HEK293 (cell line): ENCODE measurements at regions not wholly inside any gene's neighbourhood (a gene's known extent, or its start where the extent isn't known, plus 50 kb on each side); places are given as distances from the start of the nearest gene placed in this dataset.

Source experiments
- CTCF ChIA-PET: fragments of 350-600 bp; formaldehyde crosslinking; extraction: SDS; loops from one replicate; lab custom pipeline; 2021; ENCODE audit warnings: antibody characterized with exemption; lab: Yijun Ruan, JAX
- POLR2A ChIA-PET: fragments of 300-600 bp; formaldehyde crosslinking; extraction: SDS; loops from one replicate; lab custom pipeline; 2020; ENCODE audit warnings: antibody characterized with exemption, inconsistent platforms; lab: Yijun Ruan, JAX
- H3K27ac ChIP-seq: fragments of 200-500 bp; sonication (Bioruptor generic); 2 replicates; pipeline ENCODE4 v1.5.1; 2014; ENCODE audit warnings: low read depth, low read length, control low read depth, inconsistent platforms; ENCODE audit errors: extremely low read depth
- H3K36me3 ChIP-seq, 2 experiments: fragments of 200-500 bp in 1 of 2; sonication (Bioruptor generic) in 1 of 2; 1 replicate in 1 of 2; 2 replicates in 1 of 2; pipeline ENCODE4 v1.5.1; 2014 to 2017; ENCODE audit warnings: inconsistent platforms in 2 of 2, low read length in 2 of 2; ENCODE audit not compliant: control insufficient read depth in 2 of 2, insufficient read depth in 1 of 2
- H3K4me1 ChIP-seq: fragments of 200-500 bp; sonication (Bioruptor generic); 2 replicates; pipeline ENCODE4 v1.5.1; 2014; ENCODE audit warnings: mild to moderate bottlenecking, low read length, inconsistent platforms; ENCODE audit not compliant: control insufficient read depth, insufficient read depth
- H3K4me3 ChIP-seq: 2 replicates; pipeline ENCODE4 v1.5.1; 2011; ENCODE audit warnings: low read depth, mild to moderate bottlenecking, control low read depth, low read length, moderate library complexity
- H3K9me3 ChIP-seq: fragments of 200-500 bp; sonication (Bioruptor generic); 2 replicates; pipeline ENCODE4 v1.5.1; 2014; ENCODE audit warnings: low read depth, low read length, inconsistent platforms; ENCODE audit not compliant: control insufficient read depth, insufficient read depth
- GLIS2 ChIP-seq: fragments of 450-650 bp; formaldehyde crosslinking; IDR thresholded peaks from 2 replicates; pipeline ENCODE4 v1.5.1; 2016; ENCODE audit warnings: missing biosample characterization, missing genetic modification characterization
- HOXC10 ChIP-seq: sonication (generic); formaldehyde crosslinking; IDR thresholded peaks from 2 replicates; pipeline ENCODE4 v1.8.1; 2023; ENCODE audit warnings: mild to moderate bottlenecking, missing genetic modification reagents
- PRDM10 ChIP-seq: fragments of 450-650 bp; formaldehyde crosslinking; IDR thresholded peaks from 2 replicates; pipeline ENCODE4 v1.5.1; 2016; ENCODE audit warnings: missing biosample characterization, missing genetic modification characterization
- RBAK ChIP-seq: fragments of 450-650 bp; formaldehyde crosslinking; IDR thresholded peaks from 2 replicates; pipeline ENCODE4 v1.5.1; 2016; ENCODE audit warnings: missing biosample characterization, missing genetic modification characterization
- TCF7L2 ChIP-seq: IDR thresholded peaks from 2 replicates; pipeline ENCODE4 v1.6.1; 2011; ENCODE audit warnings: low read depth, mild to moderate bottlenecking, inconsistent platforms, low read length, moderate library complexity, borderline replicate concordance
- ZBTB20 ChIP-seq: fragments of 450-650 bp; formaldehyde crosslinking; IDR thresholded peaks from 2 replicates; pipeline ENCODE4 v1.5.1; 2016; ENCODE audit warnings: missing biosample characterization, missing genetic modification characterization
- ZBTB21 ChIP-seq: fragments of 450-650 bp; formaldehyde crosslinking; IDR thresholded peaks from 2 replicates; pipeline ENCODE4 v1.5.1; 2017; ENCODE audit warnings: missing biosample characterization, missing genetic modification characterization
- ZBTB8A ChIP-seq: fragments of 450-650 bp; formaldehyde crosslinking; IDR thresholded peaks from 2 replicates; pipeline ENCODE4 v1.5.1; 2016; ENCODE audit warnings: missing biosample characterization, missing genetic modification characterization
- ZNF132 ChIP-seq: fragments of 450-650 bp; formaldehyde crosslinking; IDR thresholded peaks from 2 replicates; pipeline ENCODE4 v1.5.1; 2017; ENCODE audit warnings: missing biosample characterization, missing genetic modification characterization, borderline replicate concordance
- ZNF133 ChIP-seq: fragments of 450-650 bp; formaldehyde crosslinking; IDR thresholded peaks from 2 replicates; pipeline ENCODE4 v1.5.1; 2016; ENCODE audit warnings: missing biosample characterization, missing genetic modification characterization
- ZNF146 ChIP-seq: fragments of 450-650 bp; formaldehyde crosslinking; IDR thresholded peaks from 2 replicates; pipeline ENCODE4 v1.5.1; 2016; ENCODE audit warnings: missing biosample characterization, missing genetic modification characterization
- ZNF16 ChIP-seq: fragments of 450-650 bp; formaldehyde crosslinking; IDR thresholded peaks from 2 replicates; pipeline ENCODE4 v1.5.1; 2016; ENCODE audit warnings: low read depth, missing biosample characterization, missing genetic modification characterization
- ZNF214 ChIP-seq: fragments of 450-650 bp; formaldehyde crosslinking; IDR thresholded peaks from 2 replicates; pipeline ENCODE4 v1.5.1; 2017; ENCODE audit warnings: missing biosample characterization, mild to moderate bottlenecking, missing genetic modification characterization, borderline replicate concordance
- ZNF274 ChIP-seq, 2 experiments: fragments of 200-500 bp in 1 of 2; fragments of 450-650 bp in 1 of 2; sonication (Bioruptor generic) in 1 of 2; formaldehyde crosslinking in 1 of 2; IDR thresholded peaks; 2 replicates each; pipeline versions ENCODE4 v1.5.1 to v1.6.1; 2014 to 2016; ENCODE audit warnings: borderline replicate concordance in 1 of 2, inconsistent platforms in 1 of 2, low read length in 1 of 2, missing biosample characterization in 1 of 2, missing genetic modification characterization in 1 of 2
- ZNF324 ChIP-seq: fragments of 450-650 bp; formaldehyde crosslinking; IDR thresholded peaks from 2 replicates; pipeline ENCODE4 v1.5.1; 2016; ENCODE audit warnings: missing biosample characterization, missing genetic modification characterization
- ZNF350 ChIP-seq: fragments of 450-650 bp; formaldehyde crosslinking; IDR thresholded peaks from 2 replicates; pipeline ENCODE4 v1.5.0; 2017; ENCODE audit warnings: missing biosample characterization, mild to moderate bottlenecking, missing genetic modification characterization
- ZNF362 ChIP-seq: fragments of 450-650 bp; formaldehyde crosslinking; IDR thresholded peaks from 2 replicates; pipeline ENCODE4 v1.5.1; 2016; ENCODE audit warnings: missing biosample characterization, missing genetic modification characterization
- ZNF404 ChIP-seq: fragments of 450-650 bp; formaldehyde crosslinking; IDR thresholded peaks from 2 replicates; pipeline ENCODE4 v1.5.1; 2017; ENCODE audit warnings: missing biosample characterization, missing genetic modification characterization
- ZNF544 ChIP-seq: fragments of 450-650 bp; formaldehyde crosslinking; IDR thresholded peaks from 2 replicates; pipeline ENCODE4 v1.5.0; 2017; ENCODE audit warnings: missing biosample characterization, missing genetic modification characterization
- ZNF555 ChIP-seq: fragments of 450-650 bp; formaldehyde crosslinking; conservative IDR thresholded peaks from 2 replicates; pipeline ENCODE4 v1.5.1; 2017; ENCODE audit warnings: missing biosample characterization, mild to moderate bottlenecking, missing genetic modification characterization, inconsistent platforms
- ZNF561 ChIP-seq: fragments of 450-650 bp; IDR thresholded peaks from 2 replicates; pipeline ENCODE4 v1.5.1; 2018; ENCODE audit warnings: missing biosample characterization, missing genetic modification characterization, borderline replicate concordance
- ZNF692 ChIP-seq: fragments of 450-650 bp; formaldehyde crosslinking; IDR thresholded peaks from 2 replicates; pipeline ENCODE4 v1.5.1; 2016; ENCODE audit warnings: missing biosample characterization, missing genetic modification characterization
- ZNF830 ChIP-seq: fragments of 450-650 bp; IDR thresholded peaks from 2 replicates; pipeline ENCODE4 v1.5.0; 2018; ENCODE audit warnings: missing biosample characterization, missing genetic modification characterization, low read depth, mild to moderate bottlenecking, moderate library complexity
- ZNF837 ChIP-seq: fragments of 450-650 bp; formaldehyde crosslinking; IDR thresholded peaks from 2 replicates; pipeline ENCODE4 v1.5.1; 2016; ENCODE audit warnings: missing biosample characterization, missing genetic modification characterization

- Histone ChIP-seq H3K4me1 (no peaks in the 10 kb centered on the region), H3K27ac (no peak overlapping the region), H3K4me3 (no peak overlapping the region), H3K36me3 (no peaks in the 10 kb centered on the region), H3K9me3 (no peaks in the 10 kb centered on the region)
- ChIA-PET CTCF (no interaction called here), POLR2A (no interaction called here)
- no peak for TF ChIP-seq ZNF362 (tag by site-specific recombination)
- no peak for TF ChIP-seq TCF7L2
- TF ChIP-seq HOXC10 (CRISPR knock-in tag), result no peak
- TF ChIP-seq ZBTB21, result no peak
- TF ChIP-seq ZNF132 (tag by site-specific recombination), result no peak
These were observed 589.9 kb upstream of the GNPDA2 start for GRCh38 chr4:45316257-45316656.

- no peak overlapping the region for H3K4me3 ChIP-seq
- ChIA-PET CTCF (interaction anchor here (0.7 kb wide), 1 partner anchor 514 kb away, joined by 4 read pairs; no protein-coding TSS in a partner anchor), POLR2A (no interaction called here)
- H3K9me3 ChIP-seq, result no peaks in the 10 kb centered on the region
- TF ChIP-seq ZNF350 (tag by site-specific recombination) (no peak), ZNF555 (tag by site-specific recombination) (no peak), GLIS2 (tag by site-specific recombination) (no peak), PRDM10 (no peak), ZNF830 (no peak), ZNF544 (no peak), ZNF837 (tag by site-specific recombination) (no peak), ZNF274 (IDR thresholded peaks at IDR 0.05; ENCODE audit: low read length) (no peak), ZNF274 (tag by site-specific recombination; IDR thresholded peaks at IDR 0.05; ENCODE audit: borderline replicate concordance) (no peak), ZNF133 (tag by site-specific recombination) (no peak)
- H3K36me3 ChIP-seq, result no peaks in the 10 kb centered on the region
- H3K4me1 ChIP-seq, result no peaks in the 10 kb centered on the region
- no peak overlapping the region for H3K27ac ChIP-seq
These were observed 576.5 kb upstream of the GNPDA2 start for GRCh38 chr4:45302828-45303227.

GRCh38 chr4:45294464-45294863 lies 568.1 kb upstream of the GNPDA2 start:
- TF ChIP-seq ZNF214 (tag by site-specific recombination) (no peak), ZNF692 (tag by site-specific recombination) (no peak), ZBTB20 (tag by site-specific recombination) (no peak), ZBTB8A (no peak), ZNF16 (no peak), ZNF561 (no peak), ZNF404 (no peak), ZNF146 (tag by site-specific recombination) (no peak), ZNF324 (tag by site-specific recombination) (no peak), RBAK (tag by site-specific recombination) (no peak), ZBTB21 (no peak)
- TF ChIP-seq, all 188 proteins: peak for 0
- H3K4me3 ChIP-seq, result no peak overlapping the region
- no peaks in the 10 kb centered on the region for H3K9me3 ChIP-seq
- CTCF ChIA-PET, result no interaction called here
- POLR2A ChIA-PET, result no interaction called here
- no peaks in the 10 kb centered on the region for H3K36me3 ChIP-seq
- H3K4me1 ChIP-seq, result no peaks in the 10 kb centered on the region
- H3K27ac ChIP-seq, result no peak overlapping the region
